AG09319 (cell line): ENCODE measurements at regions not wholly inside any gene's neighbourhood (a gene's known extent, or its start where the extent isn't known, plus 50 kb on each side); places are given as distances from the start of the nearest gene placed in this dataset.

ENCODE experiments used
- DNase-seq: peaks from one replicate; pipeline ENCODE4 v3.0.0-alpha.2; 2010; ENCODE audit warnings: low read depth; ENCODE audit errors: extremely low read depth
- TF ChIP-seq, protein P1 (sequence below): IDR thresholded peaks from 2 replicates; pipeline ENCODE4 v1.5.1; 2011; ENCODE audit warnings: low read depth, mild to moderate bottlenecking, inconsistent platforms, low read length, moderate library complexity

DNA sequence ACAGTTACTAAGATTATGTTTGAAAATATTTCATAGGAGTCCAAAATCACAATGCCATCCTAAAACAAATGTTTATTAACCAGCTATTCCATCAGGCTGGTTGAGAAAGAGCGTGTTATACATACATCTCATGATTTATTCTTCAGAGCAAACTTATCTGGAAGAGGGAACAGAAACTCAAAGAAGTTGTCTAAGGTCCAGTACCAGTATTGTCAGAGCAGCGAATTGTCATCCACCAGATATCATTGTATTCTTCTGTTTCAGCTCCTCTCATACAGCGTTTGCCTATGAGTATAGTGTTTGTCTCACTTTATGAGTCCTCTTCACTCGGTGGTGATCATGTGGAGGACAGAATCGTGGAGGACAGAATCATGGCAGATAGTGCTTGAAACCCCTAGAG, 238.2 kb downstream of the OSR1 start:
- no peak for DNase-seq
- TF ChIP-seq, protein P1, sequence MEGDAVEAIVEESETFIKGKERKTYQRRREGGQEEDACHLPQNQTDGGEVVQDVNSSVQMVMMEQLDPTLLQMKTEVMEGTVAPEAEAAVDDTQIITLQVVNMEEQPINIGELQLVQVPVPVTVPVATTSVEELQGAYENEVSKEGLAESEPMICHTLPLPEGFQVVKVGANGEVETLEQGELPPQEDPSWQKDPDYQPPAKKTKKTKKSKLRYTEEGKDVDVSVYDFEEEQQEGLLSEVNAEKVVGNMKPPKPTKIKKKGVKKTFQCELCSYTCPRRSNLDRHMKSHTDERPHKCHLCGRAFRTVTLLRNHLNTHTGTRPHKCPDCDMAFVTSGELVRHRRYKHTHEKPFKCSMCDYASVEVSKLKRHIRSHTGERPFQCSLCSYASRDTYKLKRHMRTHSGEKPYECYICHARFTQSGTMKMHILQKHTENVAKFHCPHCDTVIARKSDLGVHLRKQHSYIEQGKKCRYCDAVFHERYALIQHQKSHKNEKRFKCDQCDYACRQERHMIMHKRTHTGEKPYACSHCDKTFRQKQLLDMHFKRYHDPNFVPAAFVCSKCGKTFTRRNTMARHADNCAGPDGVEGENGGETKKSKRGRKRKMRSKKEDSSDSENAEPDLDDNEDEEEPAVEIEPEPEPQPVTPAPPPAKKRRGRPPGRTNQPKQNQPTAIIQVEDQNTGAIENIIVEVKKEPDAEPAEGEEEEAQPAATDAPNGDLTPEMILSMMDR = no peak

DNA sequence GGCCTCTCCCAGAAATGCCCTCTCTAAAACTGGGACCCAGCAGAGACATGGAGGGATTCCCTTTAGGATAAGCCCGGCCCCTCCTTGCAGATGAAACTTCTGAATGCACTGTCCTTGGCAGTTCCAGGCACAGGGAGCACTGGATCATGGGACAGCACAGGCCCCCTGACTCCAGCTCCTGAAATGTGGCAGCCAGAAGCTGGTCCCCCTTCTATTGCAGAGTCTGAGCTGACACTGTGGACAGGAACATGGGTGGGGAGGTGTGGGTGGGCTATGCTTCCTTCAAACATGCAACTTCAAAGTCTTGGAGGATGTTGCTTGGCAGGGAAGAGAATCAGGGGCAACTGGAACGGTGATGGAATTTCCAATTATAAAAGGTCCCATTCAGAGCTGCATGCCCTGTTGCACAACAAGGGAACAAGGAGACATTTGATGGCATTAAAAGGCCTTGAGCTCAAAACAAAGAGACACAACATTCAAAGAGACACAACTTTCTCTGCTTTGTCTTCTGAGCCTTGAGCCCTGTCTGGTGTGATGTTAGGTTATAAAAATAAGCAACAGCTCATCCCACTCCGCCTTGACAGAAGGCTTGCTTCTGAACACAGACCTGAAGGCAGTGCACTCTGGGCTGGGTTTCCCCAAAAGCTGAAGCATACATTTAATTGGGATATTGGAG, 239.0 kb downstream of the OSR1 start:
- TF ChIP-seq, protein P1 = no peak

DNA sequence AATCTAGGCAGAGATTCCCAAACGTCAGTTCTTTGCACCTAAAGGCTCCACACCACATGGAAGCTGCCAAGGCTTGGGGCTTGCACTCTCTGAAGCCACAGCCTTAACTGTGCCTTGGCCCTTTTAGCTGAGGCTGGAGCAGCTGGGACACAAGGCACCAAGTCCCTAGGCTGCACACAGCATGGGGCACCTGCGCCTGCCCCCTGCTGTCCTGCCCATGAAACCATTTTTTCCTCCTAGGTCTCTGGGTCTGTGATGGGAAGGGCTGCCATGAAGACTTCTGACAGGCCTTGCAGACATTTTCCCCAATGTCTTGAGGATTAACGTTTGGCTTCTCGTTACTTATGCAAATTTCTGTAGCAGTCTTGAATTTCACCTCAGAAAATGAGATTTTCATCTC, 241.5 kb downstream of the OSR1 start:
- TF ChIP-seq, protein P1 = no peak

More for the DNA sequence above, 239.0 kb downstream of the OSR1 start:
- DNase-seq = no peak

DNA sequence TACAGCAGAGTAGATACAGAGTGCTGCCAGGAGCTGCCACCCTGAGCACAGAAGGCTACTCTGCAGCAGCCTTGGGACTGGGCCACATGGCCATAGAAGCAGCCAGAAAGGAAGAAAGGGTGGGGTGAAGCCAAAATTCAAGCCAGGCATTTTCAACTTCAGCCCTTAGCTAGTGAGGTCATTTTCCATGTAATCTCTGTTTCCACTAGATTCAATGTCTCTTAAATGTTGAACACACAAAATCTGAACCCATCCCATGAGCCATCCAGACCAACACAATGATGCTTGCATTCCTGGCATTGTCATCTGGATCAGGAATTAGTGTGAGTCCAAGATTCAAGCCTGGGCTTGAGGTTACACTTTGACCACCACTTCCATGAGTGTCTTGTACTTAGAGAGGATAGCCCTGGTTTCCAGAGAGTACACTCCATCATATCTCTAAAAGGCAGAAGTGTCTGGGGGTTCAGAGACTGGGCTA, 243.6 kb downstream of the OSR1 start:
- TF ChIP-seq, protein P1 = no peak
- no peak for DNase-seq

More for the DNA sequence above, 241.5 kb downstream of the OSR1 start:
- DNase-seq = no peak

DNA sequence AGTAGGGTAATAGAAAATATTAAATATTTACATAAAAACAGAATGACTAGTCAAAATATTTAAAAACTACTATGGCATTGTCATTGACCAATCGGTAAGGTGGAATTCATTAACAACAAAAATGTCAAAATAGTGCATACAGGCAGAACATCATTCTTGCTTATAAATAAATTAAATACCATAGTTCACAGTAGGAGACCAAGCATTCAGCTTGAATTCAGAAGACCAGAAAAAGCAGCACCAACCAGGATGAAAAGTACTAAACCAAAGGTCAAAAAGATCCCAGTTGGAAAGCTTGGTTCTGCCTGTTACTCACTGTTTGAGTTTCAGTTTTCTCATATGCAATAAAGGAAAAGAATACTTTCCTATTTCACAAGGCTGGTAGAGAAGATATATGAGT, 244.3 kb downstream of the OSR1 start:
- TF ChIP-seq, protein P1 = no peak
- DNase-seq = no peak

DNA sequence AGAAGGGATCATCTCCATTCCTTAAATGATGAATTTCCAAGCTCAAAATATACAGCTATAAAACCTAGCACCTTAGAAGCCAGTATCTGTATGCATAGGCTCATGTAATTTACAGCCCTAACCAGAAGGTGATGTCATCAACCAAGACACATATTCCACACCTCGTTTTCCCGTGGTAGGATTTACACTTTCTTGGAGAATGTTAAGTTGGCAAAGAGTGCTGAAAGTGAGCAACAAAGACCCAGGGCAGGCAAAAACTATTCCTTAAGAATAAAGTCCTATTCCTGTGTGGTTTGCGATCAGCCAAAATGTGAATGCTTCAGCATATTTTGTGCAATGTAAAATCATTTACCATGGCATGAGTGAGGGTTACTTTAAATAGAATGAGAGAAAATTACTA, 247.1 kb downstream of the OSR1 start:
- DNase-seq = no peak
- TF ChIP-seq, protein P1 = no peak

DNA sequence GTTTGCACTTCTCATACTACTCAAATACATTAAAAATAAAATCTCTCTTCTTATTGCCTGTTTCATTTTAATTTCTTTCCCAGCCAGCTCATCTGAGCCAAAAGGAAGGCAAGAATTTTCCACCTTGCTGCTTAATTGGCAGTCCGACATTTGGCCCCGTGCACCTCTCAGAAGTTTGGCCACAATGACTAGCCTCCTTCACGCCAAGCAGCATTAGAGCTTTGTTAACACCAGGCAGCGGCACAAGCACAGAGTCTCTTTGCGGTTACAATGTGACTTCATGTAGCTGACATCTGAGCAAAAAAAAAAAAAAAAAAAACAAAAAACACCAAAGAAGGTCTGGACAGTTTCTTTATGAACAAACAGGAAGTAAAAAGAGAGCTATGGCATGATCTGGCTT, 248.9 kb downstream of the OSR1 start:
- TF ChIP-seq, protein P1 = no peak
- DNase-seq = no peak
